H1 (cell line): ENCODE measurements at regions not wholly inside any gene's neighbourhood (a gene's known extent, or its start where the extent isn't known, plus 50 kb on each side); places are given as distances from the start of the nearest gene placed in this dataset.

Experiments used
- ATF3 ChIP-seq: IDR thresholded peaks from 2 replicates; pipeline ENCODE4 v1.6.1; 2011; ENCODE audit warnings: low read depth, mild to moderate bottlenecking, low read length; ENCODE audit not compliant: insufficient read depth
- CHD7 ChIP-seq: fragments of 300-600 bp; sonication (generic); IDR thresholded peaks from 2 replicates; pipeline ENCODE4 v1.7.1; 2012; ENCODE audit warnings: low read length, moderate library complexity, mild to moderate bottlenecking, inconsistent platforms; ENCODE audit not compliant: insufficient replicate concordance
- CREB1 ChIP-seq: IDR thresholded peaks from 2 replicates; pipeline ENCODE4 v1.6.1; 2012; ENCODE audit warnings: inconsistent platforms
- FOSL1 ChIP-seq: IDR thresholded peaks from 2 replicates; pipeline ENCODE4 v1.6.1; 2011; ENCODE audit warnings: mild to moderate bottlenecking, low read depth, low read length, moderate library complexity; ENCODE audit not compliant: insufficient read depth
- POLR2A ChIP-seq, 2 experiments: IDR thresholded peaks; 1 replicate in 1 of 2; 2 replicates in 1 of 2; pipeline ENCODE4 v1.6.1; 2011; ENCODE audit warnings: low read depth in 2 of 2, low read length in 2 of 2, mild to moderate bottlenecking in 2 of 2; ENCODE audit errors: control extremely low read depth in 1 of 2
- SAP30 ChIP-seq: fragments of 300-600 bp; sonication (generic); IDR thresholded peaks from 2 replicates; pipeline ENCODE4 v1.7.1; 2012; ENCODE audit warnings: low read length, moderate library complexity, mild to moderate bottlenecking, inconsistent platforms; ENCODE audit not compliant: insufficient read depth, insufficient replicate concordance
- SIRT6 ChIP-seq: IDR thresholded peaks from one replicate; pipeline ENCODE4 v1.7.1; 2012; ENCODE audit warnings: low read length, inconsistent platforms
- SIX5 ChIP-seq: IDR thresholded peaks from 2 replicates; pipeline ENCODE4 v1.6.1; 2011; ENCODE audit warnings: mild to moderate bottlenecking, low read depth, low read length
- TCF12 ChIP-seq: IDR thresholded peaks from 2 replicates; pipeline ENCODE4 v1.6.1; 2011; ENCODE audit warnings: low read depth, mild to moderate bottlenecking, low read length
- USF2 ChIP-seq: IDR thresholded peaks from 2 replicates; pipeline ENCODE4 v1.6.1; 2011; ENCODE audit warnings: low read length, improper control_type of control experiment

GRCh38 chr13:59208405-59209195, 955.1 kb downstream of the DIAPH3 start (continued):
- TF ChIP-seq CHD7 = no peak
- no peak for TF ChIP-seq SIRT6
- TF ChIP-seq FOSL1 = no peak
- TF ChIP-seq TCF12 = no peak
- TF ChIP-seq USF2 = no peak
- TF ChIP-seq SAP30 = no peak
- no peak for TF ChIP-seq ATF3
- no peak for TF ChIP-seq CREB1
- no peak for TF ChIP-seq SIX5
- no peak for TF ChIP-seq POLR2A (IDR thresholded peaks at IDR 0.05; ENCODE audit: control extremely low read depth in 1 of 2, low read depth in 2 of 2, low read length in 2 of 2)
